B cell (primary cell): ENCODE measurements at regions not wholly inside any gene's neighbourhood (a gene's known extent, or its start where the extent isn't known, plus 50 kb on each side); places are given as distances from the start of the nearest gene placed in this dataset.

Experiments
- ATAC-seq: fragments of 200-7000 bp; cut with Tn5 transposase; one replicate; pipeline ENCODE4 v1.10.0; 2021; ENCODE audit warnings: low read depth, mild to moderate bottlenecking, moderate number of reproducible peaks, moderate library complexity
- CTCF ChIA-PET: fragments of 350-600 bp; sonication (Branson Sonifier 250); formaldehyde crosslinking; loops from one replicate; lab custom pipeline; 2021; ENCODE audit warnings: antibody characterized with exemption, inconsistent platforms; lab: Charles Lee
- POLR2A ChIA-PET: fragments of 350-600 bp; sonication (Branson Sonifier 250); formaldehyde crosslinking; loops from one replicate; lab custom pipeline; 2021; ENCODE audit warnings: antibody characterized with exemption; lab: Charles Lee
- DNase-seq: peaks from one replicate; pipeline ENCODE4 v3.0.0; 2013
- H2AFZ ChIP-seq: 2 replicates; pipeline ENCODE4 v1.6.1; 2012; ENCODE audit warnings: mild to moderate bottlenecking, low read depth, low read length; ENCODE audit not compliant: insufficient read depth, poor library complexity, severe bottlenecking
- H3K27ac ChIP-seq, 2 donors: 1 replicate in 1 of 2; 2 replicates in 1 of 2; pipeline ENCODE4 v1.5.1; 2012 to 2013; ENCODE audit warnings: low read length in 2 of 2, mild to moderate bottlenecking in 2 of 2, moderate library complexity in 1 of 2
- H3K27me3 ChIP-seq, 4 experiments: fragments of 200-600 bp in 1 of 4; sonication (generic) in 1 of 4; replicated peaks in 1 of 4; 1 replicate in 2 of 4; 2 replicates in 2 of 4; pipeline versions ENCODE4 v1.6.1 to v1.7.0; 2013 to 2016; ENCODE audit warnings: low read length in 3 of 4, mild to moderate bottlenecking in 2 of 4, mixed read lengths in 1 of 4, moderate library complexity in 1 of 4; ENCODE audit not compliant: insufficient read depth in 4 of 4, control insufficient read depth in 3 of 4; ENCODE audit errors: control extremely low read depth in 1 of 4
- H3K36me3 ChIP-seq, 2 experiments: replicated peaks in 1 of 2; 1 replicate in 1 of 2; 2 replicates in 1 of 2; pipeline versions ENCODE4 v1.6.1 to v1.7.1; 2013; ENCODE audit warnings: low read length in 1 of 2; ENCODE audit not compliant: insufficient read depth in 2 of 2, control insufficient read depth in 1 of 2; ENCODE audit errors: control extremely low read depth in 1 of 2, extremely low read depth in 1 of 2
- H3K4me1 ChIP-seq, 2 donors: fragments of 200-600 bp in 1 of 2; sonication (generic) in 1 of 2; 1 replicate in 1 of 2; 2 replicates in 1 of 2; pipeline versions ENCODE4 v1.5.1 to v1.6.1; 2013 to 2017; ENCODE audit warnings: low read length in 2 of 2; ENCODE audit not compliant: control insufficient read depth in 2 of 2, insufficient read depth in 2 of 2
- H3K4me2 ChIP-seq: replicated peaks from 2 replicates; pipeline ENCODE3; 2012; ENCODE audit warnings: mild to moderate bottlenecking, low read depth, low read length; ENCODE audit not compliant: poor library complexity, severe bottlenecking
- H3K4me3 ChIP-seq, 5 experiments: fragments of 200-600 bp in 1 of 5; sonication (generic) in 1 of 5; 1 replicate in 3 of 5; 2 replicates in 2 of 5; pipeline versions ENCODE4 v1.5.1 to v1.7.0; 2011 to 2016; ENCODE audit warnings: low read length in 4 of 5, mild to moderate bottlenecking in 4 of 5, low read depth in 2 of 5, control low read depth in 1 of 5, moderate library complexity in 1 of 5; ENCODE audit not compliant: insufficient read depth in 1 of 5; ENCODE audit errors: control extremely low read depth in 1 of 5, extremely low read depth in 1 of 5
- H3K79me2 ChIP-seq: fragments of 200-600 bp; sonication (generic); one replicate; pipeline ENCODE4 v1.6.0; 2016; ENCODE audit warnings: low read length; ENCODE audit not compliant: control insufficient read depth, insufficient read depth
- H3K9ac ChIP-seq: fragments of 200-600 bp; sonication (generic); 2 replicates; pipeline ENCODE4 v1.6.1; 2017; ENCODE audit warnings: mild to moderate bottlenecking, low read length, moderate library complexity
- H3K9me3 ChIP-seq, 3 donors: one replicate each; pipeline versions ENCODE4 v1.6.1 to v1.7.1; 2013; ENCODE audit warnings: low read length in 2 of 3; ENCODE audit not compliant: control insufficient read depth in 2 of 3, insufficient read depth in 1 of 3; ENCODE audit errors: control extremely low read depth in 1 of 3
- H4K20me1 ChIP-seq: 2 replicates; pipeline ENCODE4 v1.6.0; 2012; ENCODE audit warnings: mild to moderate bottlenecking, low read length; ENCODE audit not compliant: insufficient read depth, control insufficient read depth, poor library complexity, severe bottlenecking
- H3K27ac Mint-ChIP-seq: one replicate; pipeline ENCODE4 v1.8.0; 2021; ENCODE audit warnings: mixed read lengths
- H3K27me3 Mint-ChIP-seq: one replicate; pipeline ENCODE4 v1.8.0; 2021; ENCODE audit warnings: mixed read lengths
- H3K4me1 Mint-ChIP-seq: one replicate; pipeline ENCODE4 v1.8.0; 2021; ENCODE audit warnings: mixed read lengths
- H3K4me3 Mint-ChIP-seq: one replicate; pipeline ENCODE4 v1.8.0; 2021; ENCODE audit warnings: mixed read lengths
- H3K9me3 Mint-ChIP-seq: one replicate; pipeline ENCODE4 v1.8.0; 2022; ENCODE audit warnings: mixed read lengths; ENCODE audit not compliant: insufficient read depth
- CTCF ChIP-seq: fragments of 200-600 bp; IDR thresholded peaks from one replicate; pipeline ENCODE4 v1.8.0; 2022; ENCODE audit warnings: antibody characterized with exemption, mild to moderate bottlenecking
- EZH2 ChIP-seq: IDR thresholded peaks from 2 replicates; pipeline ENCODE4 v1.6.1; 2012; ENCODE audit warnings: borderline replicate concordance, low read depth, mild to moderate bottlenecking, moderate library complexity, low read length; ENCODE audit not compliant: insufficient read depth, poor library complexity, severe bottlenecking
- WGBS: methylation state at CpG from one replicate; pipeline ENCODE4 v1.1.5; 2013; ENCODE audit warnings: missing lambda C conversion rate; ENCODE audit not compliant: insufficient coverage; 5-methylcytosine and 5-hydroxymethylcytosine counted together
- intact Hi-C: fragments of 100-400 bp; cut with micrococcal nuclease; formaldehyde crosslinking; loops from one replicate; pipeline ENCODE4 v1.10.0; 2022

GRCh38 chr3:61417352-61417751 lies 144.0 kb upstream of the PTPRG start:
- H3K27me3 ChIP-seq: no peaks in the 10 kb centered on the region
- 100% methylated on average over 1 of the region's 2 CpGs for WGBS
- H2AFZ ChIP-seq: no peak overlapping the region
- ATAC-seq (no peak), DNase-seq (no peak)
- H3K79me2 ChIP-seq: no peaks in the 10 kb centered on the region
- no peaks in the 10 kb centered on the region for H3K9me3 Mint-ChIP-seq
- H3K4me3 Mint-ChIP-seq: no peak overlapping the region
- H4K20me1 ChIP-seq: no peaks in the 10 kb centered on the region
- no peak overlapping the region for H3K27ac ChIP-seq
- H3K4me2 ChIP-seq: no peak overlapping the region
- no peaks in the 10 kb centered on the region for H3K27me3 Mint-ChIP-seq
- no peaks in the 10 kb centered on the region for H3K9me3 ChIP-seq
- POLR2A ChIA-PET: no interaction called here
- H3K4me1 Mint-ChIP-seq: no peaks in the 10 kb centered on the region
- H3K9ac ChIP-seq: no peak overlapping the region
- no peak overlapping the region for H3K27ac Mint-ChIP-seq
- intact Hi-C loops: no loop called here
- H3K4me3 ChIP-seq: no peak overlapping the region
- no peaks in the 10 kb centered on the region for H3K4me1 ChIP-seq
- CTCF ChIA-PET: no interaction called here
- H3K36me3 ChIP-seq: no peaks in the 10 kb centered on the region
- TF ChIP-seq CTCF (no peak), EZH2 (no peak)

GRCh38 chr3:61420136-61420759 lies 141.1 kb upstream of the PTPRG start:
- Histone ChIP-seq H2AFZ (no peak overlapping the region), H3K27me3 (no peaks in the 10 kb centered on the region), H3K27ac (no peak overlapping the region), H3K9me3 (no peaks in the 10 kb centered on the region), H3K79me2 (no peaks in the 10 kb centered on the region), H3K4me1 (no peaks in the 10 kb centered on the region), H3K9ac (no peak overlapping the region), H3K4me3 (no peak overlapping the region), H4K20me1 (no peaks in the 10 kb centered on the region), H3K36me3 (no peaks in the 10 kb centered on the region), H3K4me2 (no peak overlapping the region)
- no peaks in the 10 kb centered on the region for H3K9me3 Mint-ChIP-seq
- H3K4me1 Mint-ChIP-seq: no peaks in the 10 kb centered on the region
- H3K4me3 Mint-ChIP-seq: no peak overlapping the region
- no peak overlapping the region for H3K27ac Mint-ChIP-seq
- no peak for DNase-seq
- no peak for TF ChIP-seq CTCF
- no peak for TF ChIP-seq EZH2
- POLR2A ChIA-PET: no interaction called here
- WGBS: 100% methylated on average over 1 of the region's 4 CpGs
- ATAC-seq: no peak
- no peaks in the 10 kb centered on the region for H3K27me3 Mint-ChIP-seq
- intact Hi-C loops: no loop called here
- CTCF ChIA-PET: no interaction called here
